ENCODE measurements at regions not wholly inside any gene's neighbourhood (a gene's known extent, or its start where the extent isn't known, plus 50 kb on each side); places are given as distances from the start of the nearest gene placed in this dataset.

DNA sequence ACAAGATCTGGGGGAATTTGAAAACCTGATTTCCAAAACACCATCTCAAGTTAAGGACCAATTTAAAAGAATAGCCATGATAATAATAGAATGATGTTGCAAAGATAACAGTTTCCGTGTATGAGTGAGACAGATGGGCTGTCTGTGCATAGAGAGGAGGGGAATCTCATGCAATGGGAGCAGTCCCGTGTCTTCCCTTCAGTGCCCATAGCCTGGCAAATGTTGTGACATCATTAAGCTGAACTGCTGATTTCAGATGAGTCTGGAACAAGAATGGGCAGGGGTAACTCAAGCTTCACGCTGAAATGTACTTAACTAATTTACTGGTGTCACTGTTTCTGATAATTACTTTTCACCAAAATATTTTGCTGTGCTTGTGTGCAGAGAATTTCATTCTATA lies 454.0 kb downstream of the FOXG1 start:
- H3K27ac ChIP-seq = no peak overlapping the region
- no peaks in the 10 kb centered on the region for H3K9me3 ChIP-seq
- no peak overlapping the region for H3K4me3 ChIP-seq
- ATAC-seq = no peak
- no peaks in the 10 kb centered on the region for H3K27me3 ChIP-seq
- intact Hi-C loops (cut with DNase I) = no loop called here
- H3K36me3 ChIP-seq (replicated peaks in 1 of 2; ENCODE audit: insufficient read depth in 1 of 2, low read depth in 2 of 2) = no peaks in the 10 kb centered on the region
- H3K4me1 ChIP-seq = no peaks in the 10 kb centered on the region
- DNase-seq = no peak
- TF ChIP-seq, protein P1, sequence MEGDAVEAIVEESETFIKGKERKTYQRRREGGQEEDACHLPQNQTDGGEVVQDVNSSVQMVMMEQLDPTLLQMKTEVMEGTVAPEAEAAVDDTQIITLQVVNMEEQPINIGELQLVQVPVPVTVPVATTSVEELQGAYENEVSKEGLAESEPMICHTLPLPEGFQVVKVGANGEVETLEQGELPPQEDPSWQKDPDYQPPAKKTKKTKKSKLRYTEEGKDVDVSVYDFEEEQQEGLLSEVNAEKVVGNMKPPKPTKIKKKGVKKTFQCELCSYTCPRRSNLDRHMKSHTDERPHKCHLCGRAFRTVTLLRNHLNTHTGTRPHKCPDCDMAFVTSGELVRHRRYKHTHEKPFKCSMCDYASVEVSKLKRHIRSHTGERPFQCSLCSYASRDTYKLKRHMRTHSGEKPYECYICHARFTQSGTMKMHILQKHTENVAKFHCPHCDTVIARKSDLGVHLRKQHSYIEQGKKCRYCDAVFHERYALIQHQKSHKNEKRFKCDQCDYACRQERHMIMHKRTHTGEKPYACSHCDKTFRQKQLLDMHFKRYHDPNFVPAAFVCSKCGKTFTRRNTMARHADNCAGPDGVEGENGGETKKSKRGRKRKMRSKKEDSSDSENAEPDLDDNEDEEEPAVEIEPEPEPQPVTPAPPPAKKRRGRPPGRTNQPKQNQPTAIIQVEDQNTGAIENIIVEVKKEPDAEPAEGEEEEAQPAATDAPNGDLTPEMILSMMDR (IDR thresholded peaks at IDR 0.05) = no peak
- TF ChIP-seq POLR2A (IDR thresholded peaks at IDR 0.05) = no peak
- WGBS, 2 donors = 36 to 46% methylated on average over 3 of the region's 3 CpGs

DNA sequence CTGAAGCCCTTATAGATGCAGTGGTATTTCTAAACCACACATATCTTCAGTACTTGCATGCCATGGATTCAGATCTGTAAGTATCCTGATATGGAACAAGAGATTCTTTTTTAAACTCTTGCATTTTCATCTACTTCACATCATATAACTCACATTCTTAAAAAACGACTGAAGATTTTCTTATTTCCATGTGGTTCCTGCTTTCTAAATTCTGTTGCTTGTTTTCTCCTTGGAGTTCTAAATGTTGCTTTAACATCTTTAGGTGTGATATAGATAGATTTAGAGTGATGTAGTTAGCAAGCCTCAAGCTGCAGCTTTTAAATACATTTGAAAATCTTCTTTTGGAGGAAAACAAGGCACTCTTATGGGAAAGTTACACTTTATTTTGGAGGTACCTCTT lies 455.4 kb downstream of the FOXG1 start:
- no peak overlapping the region for H3K27ac ChIP-seq
- H3K9me3 ChIP-seq = no peaks in the 10 kb centered on the region
- WGBS, 2 donors = 15 to 23% methylated on average over 1 of the region's 1 CpG
- H3K36me3 ChIP-seq (replicated peaks in 1 of 2; ENCODE audit: insufficient read depth in 1 of 2, low read depth in 2 of 2) = no peaks in the 10 kb centered on the region
- ATAC-seq (no peak), DNase-seq (no peak)
- H3K4me3 ChIP-seq = no peak overlapping the region
- H3K27me3 ChIP-seq = no peaks in the 10 kb centered on the region
- no peaks in the 10 kb centered on the region for H3K4me1 ChIP-seq
- TF ChIP-seq, protein P1 (IDR thresholded peaks at IDR 0.05) = no peak
- no peak for TF ChIP-seq POLR2A (IDR thresholded peaks at IDR 0.05)
- intact Hi-C loops (cut with DNase I) = no loop called here

DNA sequence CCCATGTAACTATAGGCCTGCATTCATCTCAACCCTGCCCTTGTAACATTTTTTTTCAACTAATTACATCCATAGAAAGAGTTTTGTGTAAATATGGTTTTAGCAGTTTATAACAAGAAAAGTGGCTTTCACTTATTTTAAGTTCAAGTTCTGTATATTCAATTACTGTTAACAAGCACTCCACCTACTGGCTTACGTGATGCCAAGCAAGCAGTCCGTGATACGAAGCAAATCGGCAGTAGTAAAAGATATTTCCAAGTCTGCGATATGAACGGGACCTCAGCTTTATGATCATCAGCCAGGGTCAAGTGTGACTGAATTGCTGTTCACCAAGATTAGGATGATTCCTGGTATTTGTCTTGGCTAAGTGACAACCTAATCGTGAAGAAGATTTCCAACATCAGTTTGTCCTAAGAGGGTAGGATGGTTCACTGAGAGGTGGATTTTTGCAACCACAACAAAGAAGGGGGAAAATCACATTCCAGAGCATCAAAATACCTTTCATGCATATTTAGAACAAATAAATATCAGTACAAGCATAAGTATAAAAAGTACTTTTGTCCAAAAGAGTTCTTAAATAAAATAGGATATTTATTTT lies 456.2 kb downstream of the FOXG1 start:
- no peak for ATAC-seq

DNA sequence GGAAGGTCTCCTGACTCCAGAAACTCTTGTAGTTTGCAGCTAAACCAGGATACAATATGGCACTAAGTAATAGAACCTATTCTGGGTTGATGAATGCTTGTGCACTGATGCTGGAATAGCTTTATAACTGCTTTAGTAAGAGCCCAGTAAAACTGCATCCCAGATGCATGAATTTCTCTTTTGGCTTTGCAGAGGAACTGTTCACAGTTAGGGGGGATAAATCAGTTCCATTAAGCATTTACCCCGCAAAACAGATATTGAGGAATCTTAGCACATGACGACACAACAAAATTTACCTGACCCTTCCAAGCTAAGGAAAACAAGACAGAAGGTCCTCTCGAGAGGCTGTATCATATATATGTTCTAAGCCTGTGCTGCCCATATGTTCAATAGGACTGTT lies 457.4 kb downstream of the FOXG1 start:
- H3K9me3 ChIP-seq = no peaks in the 10 kb centered on the region
- no peak for ATAC-seq
- intact Hi-C loops (cut with DNase I) = no loop called here
- H3K4me1 ChIP-seq = no peaks in the 10 kb centered on the region
- no peak overlapping the region for H3K27ac ChIP-seq
- no peaks in the 10 kb centered on the region for H3K27me3 ChIP-seq
- H3K36me3 ChIP-seq (replicated peaks in 1 of 2; ENCODE audit: insufficient read depth in 1 of 2, low read depth in 2 of 2) = no peaks in the 10 kb centered on the region
- H3K4me3 ChIP-seq = no peak overlapping the region
- 54 to 56% methylated on average over 3 of the region's 3 CpGs for WGBS, 2 donors
- TF ChIP-seq, protein P1 (IDR thresholded peaks at IDR 0.05) = no peak
- DNase-seq = no peak

More for the DNA sequence above, 456.2 kb downstream of the FOXG1 start:
- Histone ChIP-seq H3K27ac (no peak overlapping the region), H3K9me3 (no peaks in the 10 kb centered on the region), H3K36me3 (replicated peaks in 1 of 2; ENCODE audit: insufficient read depth in 1 of 2, low read depth in 2 of 2) (no peaks in the 10 kb centered on the region), H3K27me3 (no peaks in the 10 kb centered on the region), H3K4me3 (no peak overlapping the region), H3K4me1 (no peaks in the 10 kb centered on the region)
- WGBS, 2 donors = 1 to 5% methylated on average over 7 of the region's 7 CpGs
- intact Hi-C loops (cut with DNase I) = no loop called here
- DNase-seq = peak in 2 of 4 donors; percentile 5 to 14
- no peak for TF ChIP-seq POLR2A (IDR thresholded peaks at IDR 0.05)
- TF ChIP-seq, protein P1 (IDR thresholded peaks at IDR 0.05) = peak in 3 of 7 experiments; percentile 24 to 31 (median 29)

DNA sequence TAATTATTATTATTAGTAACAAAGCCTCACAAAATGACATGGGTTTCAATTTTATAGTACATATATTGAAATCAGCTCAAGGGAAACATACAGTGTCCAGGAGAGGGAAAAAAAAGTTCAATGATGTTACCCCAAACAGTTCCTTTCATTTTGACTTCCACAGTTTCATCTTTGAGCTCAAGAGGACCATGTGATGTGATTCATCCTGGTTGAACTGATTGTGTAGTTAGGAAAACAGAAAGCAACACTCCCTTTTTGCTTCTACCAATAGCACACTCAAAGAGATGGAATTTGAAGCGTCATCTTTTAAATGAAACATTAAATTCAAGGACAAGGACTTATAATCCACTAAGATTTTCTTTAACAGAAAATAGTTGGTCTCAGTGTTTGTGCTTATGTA lies 461.0 kb downstream of the FOXG1 start:
- intact Hi-C loops (cut with DNase I) = no loop called here
- Histone ChIP-seq H3K4me3 (no peak overlapping the region), H3K27ac (no peak overlapping the region), H3K9me3 (no peaks in the 10 kb centered on the region), H3K4me1 (no peaks in the 10 kb centered on the region), H3K36me3 (replicated peaks in 1 of 2; ENCODE audit: insufficient read depth in 1 of 2, low read depth in 2 of 2) (no peaks in the 10 kb centered on the region), H3K27me3 (no peaks in the 10 kb centered on the region)
- ATAC-seq = no peak
- DNase-seq = no peak
- TF ChIP-seq, protein P1 (IDR thresholded peaks at IDR 0.05) = no peak
- no peak for TF ChIP-seq POLR2A (IDR thresholded peaks at IDR 0.05)
- WGBS, 2 donors = 63 to 72% methylated on average over 1 of the region's 1 CpG
